Mesothelial cell of epicardium (in vitro differentiated cells): ENCODE measurements at regions not wholly inside any gene's neighbourhood (a gene's known extent, or its start where the extent isn't known, plus 50 kb on each side); places are given as distances from the start of the nearest gene placed in this dataset.
"Not testable (repeated sequence)": the region's sequence is repeated elsewhere in the genome, so short reads cannot be mapped to it uniquely, and the experiment has no call there.

Experiments
- DNase-seq, 2 experiments: peaks; one replicate each; pipeline ENCODE4 v3.0.0; 2021; ENCODE audit warnings: low spot score in 2 of 2; ENCODE audit not compliant: unreplicated experiment in 2 of 2
- H3K27ac Mint-ChIP-seq: 2 replicates; pipeline ENCODE4 v1.8.0; 2021; ENCODE audit warnings: mixed read lengths
- H3K27me3 Mint-ChIP-seq: 2 replicates; pipeline ENCODE4 v1.8.0; 2021; ENCODE audit warnings: low read depth, mixed read lengths
- H3K36me3 Mint-ChIP-seq: 2 replicates; pipeline ENCODE4 v1.8.0; 2021; ENCODE audit warnings: mixed read lengths
- H3K4me1 Mint-ChIP-seq: 2 replicates; pipeline ENCODE4 v1.8.0; 2021; ENCODE audit warnings: mixed read lengths
- H3K4me3 Mint-ChIP-seq: 2 replicates; pipeline ENCODE4 v1.8.0; 2021; ENCODE audit warnings: mild to moderate bottlenecking, moderate library complexity, mixed read lengths
- H3K9me3 Mint-ChIP-seq: 2 replicates; pipeline ENCODE4 v1.8.0; 2021; ENCODE audit warnings: mixed read lengths
- TF ChIP-seq, protein P1 (sequence below): fragments of 200-600 bp; sonication (generic); IDR thresholded peaks from one replicate; pipeline ENCODE4 v1.5.0; 2021; ENCODE audit warnings: antibody characterized with exemption; ENCODE audit not compliant: unreplicated experiment

DNA sequence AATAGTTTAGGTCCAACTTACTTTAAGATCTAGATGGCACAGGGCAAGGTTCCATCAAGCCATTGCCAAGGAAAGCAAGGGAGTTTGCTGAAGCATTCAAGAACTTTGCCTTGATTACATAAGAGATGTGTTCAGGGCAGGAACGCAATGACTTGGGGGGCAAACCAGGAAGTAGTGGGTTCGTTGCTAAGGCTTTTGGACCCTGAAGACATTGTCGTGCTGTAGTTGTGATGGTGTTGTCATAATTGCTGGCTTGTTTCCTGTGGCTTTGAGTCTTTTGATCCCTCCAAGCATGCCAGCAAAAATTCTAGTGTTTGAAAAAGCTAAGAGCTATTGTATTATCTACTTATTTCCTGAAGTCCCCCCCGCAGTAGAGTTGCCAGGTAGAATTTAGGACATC is 70.7 kb upstream of the HNF1B start:
- Mint-ChIP-seq H3K4me3 (no peak overlapping the region), H3K27me3 (peaks cover 18% of the 10 kb centered on the region), H3K36me3 (no peaks in the 10 kb centered on the region), H3K9me3 (peaks cover 10% of the 10 kb centered on the region), H3K27ac (no peak overlapping the region), H3K4me1 (peaks cover 6% of the 10 kb centered on the region)
- DNase-seq, result no peak
- TF ChIP-seq, protein P1, sequence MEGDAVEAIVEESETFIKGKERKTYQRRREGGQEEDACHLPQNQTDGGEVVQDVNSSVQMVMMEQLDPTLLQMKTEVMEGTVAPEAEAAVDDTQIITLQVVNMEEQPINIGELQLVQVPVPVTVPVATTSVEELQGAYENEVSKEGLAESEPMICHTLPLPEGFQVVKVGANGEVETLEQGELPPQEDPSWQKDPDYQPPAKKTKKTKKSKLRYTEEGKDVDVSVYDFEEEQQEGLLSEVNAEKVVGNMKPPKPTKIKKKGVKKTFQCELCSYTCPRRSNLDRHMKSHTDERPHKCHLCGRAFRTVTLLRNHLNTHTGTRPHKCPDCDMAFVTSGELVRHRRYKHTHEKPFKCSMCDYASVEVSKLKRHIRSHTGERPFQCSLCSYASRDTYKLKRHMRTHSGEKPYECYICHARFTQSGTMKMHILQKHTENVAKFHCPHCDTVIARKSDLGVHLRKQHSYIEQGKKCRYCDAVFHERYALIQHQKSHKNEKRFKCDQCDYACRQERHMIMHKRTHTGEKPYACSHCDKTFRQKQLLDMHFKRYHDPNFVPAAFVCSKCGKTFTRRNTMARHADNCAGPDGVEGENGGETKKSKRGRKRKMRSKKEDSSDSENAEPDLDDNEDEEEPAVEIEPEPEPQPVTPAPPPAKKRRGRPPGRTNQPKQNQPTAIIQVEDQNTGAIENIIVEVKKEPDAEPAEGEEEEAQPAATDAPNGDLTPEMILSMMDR, result no peak

DNA sequence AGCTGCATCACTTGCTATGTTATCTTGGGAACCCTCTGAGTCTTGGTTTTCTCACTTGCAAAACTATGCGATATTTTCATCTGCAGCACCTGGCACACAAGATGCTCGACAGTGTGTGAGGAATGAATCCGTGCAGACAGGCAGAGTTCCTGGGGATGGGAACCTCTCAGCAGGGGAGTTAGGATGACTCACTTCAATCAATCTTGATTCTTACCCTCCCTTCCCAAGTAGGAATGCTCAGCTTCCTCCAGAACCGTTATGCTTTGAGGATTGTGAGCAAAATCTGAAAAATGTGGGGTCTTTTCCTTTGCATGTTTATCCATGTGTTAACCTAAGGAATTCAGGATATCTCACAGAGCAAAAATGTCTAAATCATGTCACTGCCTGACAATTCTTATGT is 68.9 kb upstream of the HNF1B start:
- no peak overlapping the region for H3K4me3 Mint-ChIP-seq
- TF ChIP-seq, protein P1, result no peak
- H3K36me3 Mint-ChIP-seq, result no peaks in the 10 kb centered on the region
- no peak for DNase-seq
- peaks cover 20% of the 10 kb centered on the region for H3K27me3 Mint-ChIP-seq
- peaks cover 10% of the 10 kb centered on the region for H3K9me3 Mint-ChIP-seq
- no peak overlapping the region for H3K27ac Mint-ChIP-seq
- H3K4me1 Mint-ChIP-seq, result no peaks in the 10 kb centered on the region

DNA sequence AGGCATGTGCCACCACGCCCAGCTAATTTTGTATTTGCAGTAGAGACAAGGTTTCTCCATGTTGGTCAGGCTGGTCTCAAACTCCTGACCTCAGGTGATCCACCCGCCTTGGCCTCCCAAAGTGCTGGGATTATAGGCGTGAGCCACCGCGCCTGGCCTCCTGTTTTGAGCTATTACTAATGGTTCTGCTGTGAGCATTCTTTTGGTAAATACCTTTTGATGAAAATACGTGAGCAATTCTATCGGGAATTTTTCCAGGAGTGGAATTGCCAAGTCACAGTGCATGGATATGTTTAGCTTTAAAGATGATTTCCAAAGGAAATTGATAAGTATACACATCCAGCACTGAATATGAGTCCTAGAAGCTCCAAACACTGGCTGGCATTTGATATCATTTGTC is 64.0 kb upstream of the HNF1B start:
- not testable (repeated sequence) for H3K27ac Mint-ChIP-seq, H3K4me1 Mint-ChIP-seq, H3K36me3 Mint-ChIP-seq, H3K4me3 Mint-ChIP-seq, DNase-seq
- Mint-ChIP-seq H3K27me3 (peaks cover 16% of the 10 kb centered on the region), H3K9me3 (peaks cover 15% of the 10 kb centered on the region)

DNA sequence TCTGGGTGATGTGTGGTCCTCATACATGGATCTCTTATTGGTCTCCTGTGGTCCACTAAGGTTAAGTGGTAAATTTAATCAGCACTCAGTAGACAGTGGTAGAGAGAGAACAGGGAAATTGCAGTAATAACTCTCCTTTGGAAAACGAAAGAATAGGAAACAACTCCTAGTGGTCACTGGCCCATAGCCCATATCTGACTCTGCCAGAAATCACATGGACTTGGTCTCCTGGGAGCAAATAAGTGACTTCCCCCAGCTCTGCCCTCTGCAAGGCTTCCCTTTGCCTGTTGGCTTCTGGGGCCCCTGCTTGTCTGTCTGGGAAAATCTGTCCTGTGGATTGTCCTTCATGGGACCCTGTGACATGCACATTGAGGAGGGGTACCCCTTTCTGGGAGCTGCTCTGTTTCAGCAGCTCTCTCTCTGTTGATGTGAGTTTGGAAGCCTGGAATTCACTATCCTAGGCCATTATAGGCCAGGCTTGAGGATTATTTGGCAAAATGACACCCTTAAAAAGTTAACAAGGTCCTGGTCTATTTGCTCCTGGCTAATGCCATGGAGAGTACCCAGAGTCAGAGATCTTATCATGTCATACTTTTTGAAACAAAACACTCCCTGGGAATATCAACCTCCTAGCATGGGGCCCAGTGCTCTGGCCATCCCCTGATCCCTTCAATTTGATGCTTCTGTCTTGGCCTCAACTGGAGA is 58.0 kb upstream of the HNF1B start:
- peaks cover 6% of the 10 kb centered on the region for H3K9me3 Mint-ChIP-seq
- no peaks in the 10 kb centered on the region for H3K36me3 Mint-ChIP-seq
- TF ChIP-seq, protein P1, result no peak
- H3K27me3 Mint-ChIP-seq, result peaks cover 16% of the 10 kb centered on the region
- no peak overlapping the region for H3K27ac Mint-ChIP-seq
- H3K4me1 Mint-ChIP-seq, result peaks cover 9% of the 10 kb centered on the region
- DNase-seq, result no peak
- H3K4me3 Mint-ChIP-seq, result no peak overlapping the region

DNA sequence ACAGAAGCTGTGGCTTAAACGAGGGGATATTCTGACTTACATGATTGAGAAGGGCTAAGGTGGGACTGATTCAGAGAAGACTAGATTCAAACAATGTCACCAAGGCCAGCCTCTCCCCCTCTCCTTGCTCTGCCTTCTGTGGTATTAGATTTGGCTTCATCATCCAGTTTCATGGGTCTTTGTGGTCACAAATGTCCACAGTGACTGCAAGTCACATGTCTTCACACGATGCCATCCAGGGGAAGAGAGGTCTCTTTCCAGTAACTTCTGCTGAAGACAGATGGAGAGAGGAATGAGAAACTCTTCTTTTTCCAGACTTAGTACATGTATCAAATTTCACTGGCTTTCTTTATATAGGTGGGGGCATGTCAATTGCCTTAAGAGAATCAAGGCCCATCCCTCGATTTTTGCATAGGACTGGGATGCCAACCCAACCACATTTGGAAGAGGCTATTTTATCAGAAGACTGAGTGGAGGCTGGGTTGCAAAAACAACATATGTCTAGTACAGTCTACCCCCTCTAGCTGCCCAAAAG is 57.3 kb upstream of the HNF1B start:
- no peak for DNase-seq
- TF ChIP-seq, protein P1, result no peak
- Mint-ChIP-seq H3K36me3 (no peaks in the 10 kb centered on the region), H3K27me3 (peaks cover 20% of the 10 kb centered on the region), H3K4me3 (no peak overlapping the region), H3K4me1 (peaks cover 9% of the 10 kb centered on the region), H3K27ac (no peak overlapping the region), H3K9me3 (peaks cover 9% of the 10 kb centered on the region)

DNA sequence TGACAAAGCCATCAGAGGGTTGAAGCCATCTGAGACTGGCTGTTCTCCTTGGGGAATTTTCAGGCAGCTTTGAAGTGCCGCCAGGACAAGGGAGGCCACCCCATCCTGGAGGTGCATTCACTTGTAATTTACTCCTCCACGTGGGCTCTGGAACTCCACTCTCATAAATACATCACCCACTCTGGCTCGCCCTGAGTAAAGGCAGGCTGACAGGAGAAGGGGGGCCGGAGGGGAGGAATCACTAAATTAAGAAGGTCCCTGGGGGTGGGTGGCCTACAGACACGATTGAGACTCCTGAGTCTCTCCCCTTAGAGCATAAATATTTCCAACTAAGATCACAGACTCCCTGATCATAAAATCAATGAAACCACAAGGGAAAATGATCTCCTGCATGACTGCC is 56.3 kb upstream of the HNF1B start:
- TF ChIP-seq, protein P1, result no peak
- H3K27me3 Mint-ChIP-seq, result peaks cover 20% of the 10 kb centered on the region
- H3K9me3 Mint-ChIP-seq, result peaks cover 5% of the 10 kb centered on the region
- H3K36me3 Mint-ChIP-seq, result no peaks in the 10 kb centered on the region
- H3K4me3 Mint-ChIP-seq, result no peak overlapping the region
- DNase-seq, result no peak
- peaks cover 11% of the 10 kb centered on the region for H3K4me1 Mint-ChIP-seq
- H3K27ac Mint-ChIP-seq, result no peak overlapping the region
